SU-DHL-6 (cell line): ENCODE measurements at regions not wholly inside any gene's neighbourhood (a gene's known extent, or its start where the extent isn't known, plus 50 kb on each side); places are given as distances from the start of the nearest gene placed in this dataset.

Experiments used
- H2AFZ ChIP-seq: fragments of 200-600 bp; sonication (generic); 2 replicates; pipeline ENCODE4 v1.6.1; 2014; ENCODE audit warnings: low read depth, mild to moderate bottlenecking, moderate library complexity, mixed read lengths, antibody characterized with exemption, low read length; ENCODE audit not compliant: severe bottlenecking
- H3F3A ChIP-seq: fragments of 200-600 bp; shearing (Covaris generic); 2 replicates; pipeline ENCODE4 v1.6.0; 2016; ENCODE audit warnings: antibody characterized with exemption, mild to moderate bottlenecking; ENCODE audit not compliant: insufficient read depth
- H3K27ac ChIP-seq: fragments of 200-600 bp; sonication (generic); 2 replicates; pipeline ENCODE4 v1.5.1; 2016; ENCODE audit warnings: low read depth, mild to moderate bottlenecking, low read length, moderate library complexity, mixed read lengths
- H3K27me3 ChIP-seq: fragments of 200-600 bp; sonication (generic), shearing (Covaris generic); 2 replicates; pipeline ENCODE4 v1.6.0; 2014; ENCODE audit warnings: mild to moderate bottlenecking, low read length
- H3K36me3 ChIP-seq: fragments of 200-600 bp; sonication (generic); 2 replicates; pipeline ENCODE4 v1.6.1; 2014; ENCODE audit warnings: mild to moderate bottlenecking, low read length, mixed read lengths
- H3K4me2 ChIP-seq: fragments of 300-600, 200-600 bp; shearing (Covaris generic), sonication (generic); 2 replicates; pipeline ENCODE4 v1.6.0; 2014; ENCODE audit warnings: low read length, low read depth, mild to moderate bottlenecking; ENCODE audit not compliant: poor library complexity, severe bottlenecking
- H3K4me3 ChIP-seq: fragments of 200-600 bp; sonication (generic); 2 replicates; pipeline ENCODE4 v1.5.1; 2014; ENCODE audit warnings: antibody characterized with exemption, low read length, mild to moderate bottlenecking, mixed read lengths; ENCODE audit not compliant: insufficient read depth, poor library complexity, severe bottlenecking
- H3K79me2 ChIP-seq: fragments of 200-600 bp; sonication (generic); 2 replicates; pipeline ENCODE4 v1.6.1; 2014; ENCODE audit warnings: mild to moderate bottlenecking, low read length, moderate library complexity; ENCODE audit not compliant: insufficient read depth
- H3K9ac ChIP-seq: fragments of 200-600 bp; sonication (generic); 2 replicates; pipeline ENCODE4 v1.7.0; 2014; ENCODE audit warnings: mild to moderate bottlenecking, low read length
- H3K9me2 ChIP-seq: fragments of 200-600 bp; sonication (generic); replicated peaks from 2 replicates; pipeline ENCODE4 v1.6.1; 2014; ENCODE audit warnings: low read length; ENCODE audit not compliant: insufficient read depth
- H3K9me3 ChIP-seq: fragments of 200-600 bp; sonication (generic); 2 replicates; pipeline ENCODE4 v1.6.1; 2014; ENCODE audit warnings: low read length, mixed read lengths; ENCODE audit not compliant: insufficient read depth
- H4K20me1 ChIP-seq: fragments of 200-600 bp; sonication (generic); 2 replicates; pipeline ENCODE4 v1.6.1; 2014; ENCODE audit warnings: low read depth, mild to moderate bottlenecking, antibody characterized with exemption, low read length, moderate library complexity, mixed read lengths
- CTCF ChIP-seq: fragments of 200-600 bp; sonication (generic); IDR thresholded peaks from one replicate; pipeline ENCODE4 v1.5.1; 2017; ENCODE audit warnings: antibody characterized with exemption, mild to moderate bottlenecking, low read length, moderate library complexity; ENCODE audit not compliant: insufficient read depth, poor library complexity, severe bottlenecking
- EZH2phosphoT487 ChIP-seq: fragments of 200-600 bp; sonication (generic), shearing (Covaris generic); conservative IDR thresholded peaks from 2 replicates; pipeline ENCODE4 v1.6.1; 2018; ENCODE audit warnings: mild to moderate bottlenecking, antibody characterized with exemption, low read length, moderate library complexity, mixed read lengths

GRCh38 chr10:60466267-60467201, 76.9 kb upstream of the ANK3 start:
- Histone ChIP-seq H3K79me2 (no peaks in the 10 kb centered on the region), H3K4me2 (no peak overlapping the region), H3K27me3 (no peaks in the 10 kb centered on the region), H4K20me1 (no peaks in the 10 kb centered on the region), H3K36me3 (no peaks in the 10 kb centered on the region), H3K9me2 (no peaks in the 10 kb centered on the region), H3K9ac (no peak overlapping the region), H3K9me3 (no peaks in the 10 kb centered on the region), H3K4me3 (no peak overlapping the region), H3F3A (no peaks in the 10 kb centered on the region), H3K27ac (no peak overlapping the region), H2AFZ (no peak overlapping the region)
- no peak for TF ChIP-seq EZH2phosphoT487
- TF ChIP-seq CTCF, result no peak

- H4K20me1 ChIP-seq, result no peaks in the 10 kb centered on the region
- no peaks in the 10 kb centered on the region for H3K36me3 ChIP-seq
- no peaks in the 10 kb centered on the region for H3F3A ChIP-seq
- H3K4me2 ChIP-seq, result no peak overlapping the region
- H3K79me2 ChIP-seq, result no peaks in the 10 kb centered on the region
- no peak overlapping the region for H3K4me3 ChIP-seq
- H3K27me3 ChIP-seq, result no peaks in the 10 kb centered on the region
- no peak for TF ChIP-seq EZH2phosphoT487
- no peak for TF ChIP-seq CTCF
- H3K9ac ChIP-seq, result no peak overlapping the region
- H3K9me2 ChIP-seq, result no peaks in the 10 kb centered on the region
- H3K9me3 ChIP-seq, result no peaks in the 10 kb centered on the region
- no peak overlapping the region for H2AFZ ChIP-seq
- no peak overlapping the region for H3K27ac ChIP-seq
Measured at GRCh38 chr10:60465801-60466200, 76.1 kb upstream of the ANK3 start.

- TF ChIP-seq CTCF (no peak), EZH2phosphoT487 (no peak)
- H4K20me1 ChIP-seq, result no peaks in the 10 kb centered on the region
- no peaks in the 10 kb centered on the region for H3F3A ChIP-seq
- H3K36me3 ChIP-seq, result no peaks in the 10 kb centered on the region
- H2AFZ ChIP-seq, result no peak overlapping the region
- no peak overlapping the region for H3K27ac ChIP-seq
- H3K27me3 ChIP-seq, result no peaks in the 10 kb centered on the region
- H3K9me3 ChIP-seq, result no peaks in the 10 kb centered on the region
- no peak overlapping the region for H3K4me3 ChIP-seq
- H3K9me2 ChIP-seq, result no peaks in the 10 kb centered on the region
- H3K79me2 ChIP-seq, result no peaks in the 10 kb centered on the region
- no peak overlapping the region for H3K4me2 ChIP-seq
- H3K9ac ChIP-seq, result no peak overlapping the region
Measured at GRCh38 chr10:60464659-60465058, 75.0 kb upstream of the ANK3 start.
